Loucy (cell line): ENCODE measurements at regions not wholly inside any gene's neighbourhood (a gene's known extent, or its start where the extent isn't known, plus 50 kb on each side); places are given as distances from the start of the nearest gene placed in this dataset.

Experiments
- CTCF ChIP-seq: fragments of 200-600 bp; sonication (generic); conservative IDR thresholded peaks from 2 replicates; pipeline ENCODE4 v1.5.1; 2014; ENCODE audit warnings: mild to moderate bottlenecking, antibody characterized with exemption, low read length
- EZH2phosphoT487 ChIP-seq: fragments of 200-600 bp; IDR thresholded peaks from 2 replicates; pipeline ENCODE4 v1.6.1; 2018; ENCODE audit warnings: antibody characterized with exemption, mild to moderate bottlenecking, moderate library complexity, borderline replicate concordance

DNA sequence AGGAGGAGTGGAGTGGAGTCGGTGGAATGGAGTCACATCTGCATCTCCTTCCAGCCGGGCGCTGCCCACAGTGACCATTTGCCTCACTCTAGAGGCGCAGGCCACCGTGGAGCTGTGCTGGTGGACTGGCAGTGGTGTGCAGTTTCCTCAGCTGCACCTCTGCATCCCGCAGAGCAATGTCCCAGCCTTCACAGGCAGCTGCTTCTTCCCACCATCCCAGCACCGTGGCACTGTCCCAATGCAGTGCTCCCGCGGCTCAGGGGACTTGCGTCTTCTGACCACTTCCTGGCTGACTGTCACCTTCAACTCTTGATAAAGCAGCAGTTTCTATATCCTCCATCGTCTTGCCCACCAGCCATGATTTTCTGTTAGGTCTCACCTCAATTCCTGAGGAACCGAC lies 90.3 kb upstream of the SFMBT2 start:
- TF ChIP-seq CTCF (no peak), EZH2phosphoT487 (no peak)
